HCT116 (cell line): ENCODE measurements at regions not wholly inside any gene's neighbourhood (a gene's known extent, or its start where the extent isn't known, plus 50 kb on each side); places are given as distances from the start of the nearest gene placed in this dataset.

ENCODE experiments used
- ATAC-seq: fragments of 200-7000 bp; cut with Tn5 transposase; 2 replicates; pipeline ENCODE4 v1.9.1; 2020; ENCODE audit warnings: mild to moderate bottlenecking, moderate library complexity
- BruUV-seq: library from RNA; stranded (reverse); fragments of 400-500 nt; replicated peaks from 2 replicates; lab custom pipeline; 2021; lab: Mats Ljungman, UMichigan
- CTCF ChIA-PET: fragments of 300-600 bp; sonication (Branson Sonifier 250); formaldehyde crosslinking; loops from one replicate; lab custom pipeline; 2021; ENCODE audit warnings: antibody characterized with exemption; lab: Charles Lee
- POLR2A ChIA-PET: fragments of 300-600, 350-600 bp; sonication (Branson Sonifier 250); formaldehyde crosslinking; loops from one replicate; lab custom pipeline; 2021; ENCODE audit warnings: antibody characterized with exemption; lab: Charles Lee
- RAD21 ChIA-PET, 2 experiments: fragments of 300-600 bp; sonication (Branson Sonifier 250); formaldehyde crosslinking; loops; one replicate each; lab custom pipeline; 2023; ENCODE audit warnings: low total read pairs in 2 of 2; ENCODE audit not compliant: uncharacterized antibody in 2 of 2, unreplicated experiment in 2 of 2, low non-redundant PET in 1 of 2; lab: Charles Lee
- DNase-seq: peaks from one replicate; pipeline ENCODE4 v3.0.0-alpha.2; 2010; ENCODE audit warnings: low read depth, low spot score
- H2AFZ ChIP-seq: fragments of 200-600 bp; shearing (Covaris generic), sonication (generic); 2 replicates; pipeline ENCODE4 v1.6.1; 2017; ENCODE audit warnings: low read depth, mixed run types, mixed read lengths, antibody characterized with exemption, low read length; ENCODE audit not compliant: poor library complexity, severe bottlenecking
- H3K27ac ChIP-seq: 2 replicates; pipeline ENCODE4 v1.5.1; 2012; ENCODE audit warnings: low read depth, low read length
- H3K27me3 ChIP-seq: fragments of 200-600 bp; sonication (generic); 2 replicates; pipeline ENCODE4 v1.6.1; 2016; ENCODE audit warnings: mixed run types, low read length, mixed read lengths; ENCODE audit not compliant: insufficient read depth
- H3K36me3 ChIP-seq, 2 experiments: fragments of 200-500 bp in 1 of 2; fragments of 200-600 bp in 1 of 2; sonication (Bioruptor generic) in 1 of 2; sonication (generic) in 1 of 2; 2 replicates each; pipeline versions ENCODE4 v1.5.1 to v1.6.1; 2014 to 2016; ENCODE audit warnings: low read length in 2 of 2, inconsistent platforms in 1 of 2, mixed read lengths in 1 of 2, mixed run types in 1 of 2; ENCODE audit not compliant: insufficient read depth in 2 of 2, control insufficient read depth in 1 of 2
- H3K4me1 ChIP-seq, 2 experiments: fragments of 200-600 bp in 1 of 2; sonication (generic) in 1 of 2; 2 replicates each; pipeline versions ENCODE4 v1.5.1 to v1.6.1; 2012 to 2017; ENCODE audit warnings: low read length in 2 of 2, inconsistent platforms in 1 of 2, mild to moderate bottlenecking in 1 of 2, mixed read lengths in 1 of 2, mixed run types in 1 of 2, moderate library complexity in 1 of 2; ENCODE audit not compliant: insufficient read depth in 2 of 2, control insufficient read depth in 1 of 2
- H3K4me2 ChIP-seq: fragments of 200-600 bp; sonication (generic); 2 replicates; pipeline ENCODE4 v1.6.1; 2017; ENCODE audit warnings: mixed run types, low read length, mixed read lengths
- H3K4me3 ChIP-seq, 2 experiments: fragments of 200-600 bp in 1 of 2; sonication (generic) in 1 of 2; replicated peaks in 1 of 2; 2 replicates each; pipeline ENCODE4 v1.5.1; 2011 to 2016; ENCODE audit warnings: low read length in 2 of 2, control low read depth in 1 of 2, low read depth in 1 of 2, mild to moderate bottlenecking in 1 of 2, mixed read lengths in 1 of 2, mixed run types in 1 of 2
- H3K79me2 ChIP-seq: fragments of 200-600 bp; sonication (generic); 2 replicates; pipeline ENCODE4 v1.6.1; 2017; ENCODE audit warnings: mild to moderate bottlenecking, mixed run types, low read length, moderate library complexity, mixed read lengths; ENCODE audit not compliant: insufficient read depth
- H3K9ac ChIP-seq: fragments of 200-600 bp; sonication (generic); 2 replicates; pipeline ENCODE4 v1.6.1; 2016; ENCODE audit warnings: low read length, mixed read lengths
- H3K9me2 ChIP-seq: fragments of 200-600 bp; sonication (generic), shearing (Covaris generic); 2 replicates; pipeline ENCODE4 v1.6.1; 2017; ENCODE audit warnings: mixed run types, mild to moderate bottlenecking, moderate library complexity; ENCODE audit not compliant: insufficient read depth
- H3K9me3 ChIP-seq, 2 experiments: fragments of 200-500 bp in 1 of 2; fragments of 200-600 bp in 1 of 2; sonication (Bioruptor generic) in 1 of 2; sonication (generic) in 1 of 2; 2 replicates each; pipeline ENCODE4 v1.6.1; 2014 to 2017; ENCODE audit warnings: low read length in 2 of 2, mixed read lengths in 2 of 2, inconsistent platforms in 1 of 2, low read depth in 1 of 2, mild to moderate bottlenecking in 1 of 2, mixed run types in 1 of 2, moderate library complexity in 1 of 2; ENCODE audit not compliant: control insufficient read depth in 1 of 2, insufficient read depth in 1 of 2
- H4K20me1 ChIP-seq: fragments of 200-600 bp; sonication (generic), shearing (Covaris generic); 2 replicates; pipeline ENCODE4 v1.6.1; 2017; ENCODE audit warnings: mixed run types, mild to moderate bottlenecking, moderate library complexity; ENCODE audit not compliant: insufficient read depth
- ATF3 ChIP-seq: IDR thresholded peaks from 2 replicates; pipeline ENCODE4 v1.6.1; 2012
- CBX3 ChIP-seq: IDR thresholded peaks from 2 replicates; pipeline ENCODE4 v1.6.1; 2012; ENCODE audit warnings: low read depth
- ELF1 ChIP-seq: IDR thresholded peaks from 2 replicates; pipeline ENCODE4 v1.6.1; 2012; ENCODE audit warnings: low read depth, borderline replicate concordance
- EZH2 ChIP-seq: fragments of 200-600 bp; sonication (generic); IDR thresholded peaks from 2 replicates; pipeline ENCODE4 v1.6.1; 2017; ENCODE audit warnings: antibody characterized with exemption, mixed run types
- EZH2phosphoT487 ChIP-seq: fragments of 200-600 bp; IDR thresholded peaks from 2 replicates; pipeline ENCODE4 v1.6.1; 2018; ENCODE audit warnings: antibody characterized with exemption, borderline replicate concordance
- FOSL1 ChIP-seq: IDR thresholded peaks from 2 replicates; pipeline ENCODE4 v1.6.1; 2012; ENCODE audit warnings: low read depth
- POLR2A ChIP-seq: IDR thresholded peaks from 2 replicates; pipeline ENCODE4 v1.7.0; 2011; ENCODE audit warnings: borderline replicate concordance; ENCODE audit not compliant: insufficient read depth, insufficient read length; ENCODE audit errors: extremely low read depth
- POLR2AphosphoS5 ChIP-seq: IDR thresholded peaks from 2 replicates; pipeline ENCODE4 v1.6.1; 2011; ENCODE audit warnings: mild to moderate bottlenecking, low read depth, low read length, moderate library complexity
- RAD21 ChIP-seq: IDR thresholded peaks from 2 replicates; pipeline ENCODE4 v1.6.1; 2012; ENCODE audit warnings: low read depth, mild to moderate bottlenecking
- SIN3A ChIP-seq: IDR thresholded peaks from 2 replicates; pipeline ENCODE4 v1.6.1; 2012; ENCODE audit warnings: low read depth
- SP1 ChIP-seq: IDR thresholded peaks from 2 replicates; pipeline ENCODE4 v1.6.1; 2012; ENCODE audit warnings: low read depth
- SRF ChIP-seq: IDR thresholded peaks from 2 replicates; pipeline ENCODE4 v1.6.1; 2012; ENCODE audit warnings: low read depth
- TCF7L2 ChIP-seq: IDR thresholded peaks from 2 replicates; pipeline ENCODE4 v1.7.0; 2011; ENCODE audit warnings: borderline replicate concordance, inconsistent platforms; ENCODE audit not compliant: insufficient read depth, insufficient read length; ENCODE audit errors: extremely low read depth
- ZBTB33 ChIP-seq: IDR thresholded peaks from 2 replicates; pipeline ENCODE4 v1.6.1; 2011; ENCODE audit warnings: mild to moderate bottlenecking, low read length, moderate library complexity; ENCODE audit not compliant: insufficient replicate concordance; ENCODE audit errors: extremely low read depth
- ZNF274 ChIP-seq: fragments of 200-500 bp; sonication (Bioruptor generic); IDR thresholded peaks from 2 replicates; pipeline ENCODE4 v1.6.1; 2014; ENCODE audit warnings: mild to moderate bottlenecking, low read depth, low read length, inconsistent platforms
- intact Hi-C: fragments of 100-400 bp; cut with micrococcal nuclease; formaldehyde crosslinking; loops from 2 replicates; pipeline ENCODE4 v1.10.0; 2022
- TF ChIP-seq, protein P1 (sequence below), 3 experiments: fragments of 200-600 bp in 1 of 3; sonication (generic) in 1 of 3; IDR thresholded peaks in 2 of 3; conservative IDR thresholded peaks in 1 of 3; 2 replicates each; pipeline ENCODE4 v1.5.1; 2012 to 2017; ENCODE audit warnings: low read depth in 2 of 3, low read length in 2 of 3, antibody characterized with exemption in 1 of 3, borderline replicate concordance in 1 of 3, control low read depth in 1 of 3, mild to moderate bottlenecking in 1 of 3, mixed read lengths in 1 of 3, mixed run types in 1 of 3, moderate library complexity in 1 of 3; ENCODE audit not compliant: insufficient read depth in 1 of 3
- TF ChIP-seq, protein P2 (sequence below): IDR thresholded peaks from 2 replicates; pipeline ENCODE4 v1.6.1; 2012
- TF ChIP-seq, protein P3 (sequence below): IDR thresholded peaks from 2 replicates; pipeline ENCODE4 v1.6.1; 2012; ENCODE audit warnings: low read depth

DNA sequence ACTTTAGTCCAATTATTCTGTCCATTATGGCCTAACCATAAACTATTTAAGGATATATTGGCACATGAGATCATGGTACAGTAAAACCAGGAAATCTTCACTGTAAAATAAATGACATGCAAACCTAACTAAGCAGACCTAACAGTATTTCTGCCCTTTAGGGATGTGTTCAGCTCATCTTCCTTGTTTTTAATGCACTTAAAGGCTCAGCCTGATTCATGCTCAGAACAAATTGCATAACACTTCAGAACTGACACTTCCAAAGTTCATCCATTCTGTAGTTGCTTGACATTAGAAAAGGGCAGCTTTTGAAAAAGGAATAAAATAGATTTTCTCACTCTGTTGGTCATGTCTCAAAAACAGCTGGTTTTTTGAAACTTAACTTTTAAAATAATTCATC is 708.5 kb downstream of the C12orf50 start:
- no TSS peak for BruUV-seq
- DNase-seq: no peak
- H3K27me3 ChIP-seq: no peaks in the 10 kb centered on the region
- ChIA-PET RAD21 (no interaction called here), CTCF (no interaction called here), POLR2A (no interaction called here)
- no peaks in the 10 kb centered on the region for H4K20me1 ChIP-seq
- no peak overlapping the region for H3K4me2 ChIP-seq
- no peak overlapping the region for H3K27ac ChIP-seq
- TF ChIP-seq TCF7L2 (no peak), SIN3A (no peak), EZH2 (no peak), POLR2AphosphoS5 (no peak), ATF3 (no peak), SRF (no peak), EZH2phosphoT487 (no peak), ZNF274 (no peak), FOSL1 (no peak), ELF1 (no peak), SP1 (no peak), CBX3 (no peak), POLR2A (no peak), RAD21 (no peak), ZBTB33 (no peak)
- TF ChIP-seq, protein P1, sequence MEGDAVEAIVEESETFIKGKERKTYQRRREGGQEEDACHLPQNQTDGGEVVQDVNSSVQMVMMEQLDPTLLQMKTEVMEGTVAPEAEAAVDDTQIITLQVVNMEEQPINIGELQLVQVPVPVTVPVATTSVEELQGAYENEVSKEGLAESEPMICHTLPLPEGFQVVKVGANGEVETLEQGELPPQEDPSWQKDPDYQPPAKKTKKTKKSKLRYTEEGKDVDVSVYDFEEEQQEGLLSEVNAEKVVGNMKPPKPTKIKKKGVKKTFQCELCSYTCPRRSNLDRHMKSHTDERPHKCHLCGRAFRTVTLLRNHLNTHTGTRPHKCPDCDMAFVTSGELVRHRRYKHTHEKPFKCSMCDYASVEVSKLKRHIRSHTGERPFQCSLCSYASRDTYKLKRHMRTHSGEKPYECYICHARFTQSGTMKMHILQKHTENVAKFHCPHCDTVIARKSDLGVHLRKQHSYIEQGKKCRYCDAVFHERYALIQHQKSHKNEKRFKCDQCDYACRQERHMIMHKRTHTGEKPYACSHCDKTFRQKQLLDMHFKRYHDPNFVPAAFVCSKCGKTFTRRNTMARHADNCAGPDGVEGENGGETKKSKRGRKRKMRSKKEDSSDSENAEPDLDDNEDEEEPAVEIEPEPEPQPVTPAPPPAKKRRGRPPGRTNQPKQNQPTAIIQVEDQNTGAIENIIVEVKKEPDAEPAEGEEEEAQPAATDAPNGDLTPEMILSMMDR (IDR thresholded peaks at IDR 0.05 in 2 of 3, conservative IDR thresholded peaks at IDR 0.05 in 1 of 3; ENCODE audit: borderline replicate concordance in 1 of 3, insufficient read depth in 1 of 3, low read depth in 2 of 3, low read length in 2 of 3): no peak
- TF ChIP-seq, protein P2, sequence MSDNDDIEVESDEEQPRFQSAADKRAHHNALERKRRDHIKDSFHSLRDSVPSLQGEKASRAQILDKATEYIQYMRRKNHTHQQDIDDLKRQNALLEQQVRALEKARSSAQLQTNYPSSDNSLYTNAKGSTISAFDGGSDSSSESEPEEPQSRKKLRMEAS: no peak
- TF ChIP-seq, protein P3, sequence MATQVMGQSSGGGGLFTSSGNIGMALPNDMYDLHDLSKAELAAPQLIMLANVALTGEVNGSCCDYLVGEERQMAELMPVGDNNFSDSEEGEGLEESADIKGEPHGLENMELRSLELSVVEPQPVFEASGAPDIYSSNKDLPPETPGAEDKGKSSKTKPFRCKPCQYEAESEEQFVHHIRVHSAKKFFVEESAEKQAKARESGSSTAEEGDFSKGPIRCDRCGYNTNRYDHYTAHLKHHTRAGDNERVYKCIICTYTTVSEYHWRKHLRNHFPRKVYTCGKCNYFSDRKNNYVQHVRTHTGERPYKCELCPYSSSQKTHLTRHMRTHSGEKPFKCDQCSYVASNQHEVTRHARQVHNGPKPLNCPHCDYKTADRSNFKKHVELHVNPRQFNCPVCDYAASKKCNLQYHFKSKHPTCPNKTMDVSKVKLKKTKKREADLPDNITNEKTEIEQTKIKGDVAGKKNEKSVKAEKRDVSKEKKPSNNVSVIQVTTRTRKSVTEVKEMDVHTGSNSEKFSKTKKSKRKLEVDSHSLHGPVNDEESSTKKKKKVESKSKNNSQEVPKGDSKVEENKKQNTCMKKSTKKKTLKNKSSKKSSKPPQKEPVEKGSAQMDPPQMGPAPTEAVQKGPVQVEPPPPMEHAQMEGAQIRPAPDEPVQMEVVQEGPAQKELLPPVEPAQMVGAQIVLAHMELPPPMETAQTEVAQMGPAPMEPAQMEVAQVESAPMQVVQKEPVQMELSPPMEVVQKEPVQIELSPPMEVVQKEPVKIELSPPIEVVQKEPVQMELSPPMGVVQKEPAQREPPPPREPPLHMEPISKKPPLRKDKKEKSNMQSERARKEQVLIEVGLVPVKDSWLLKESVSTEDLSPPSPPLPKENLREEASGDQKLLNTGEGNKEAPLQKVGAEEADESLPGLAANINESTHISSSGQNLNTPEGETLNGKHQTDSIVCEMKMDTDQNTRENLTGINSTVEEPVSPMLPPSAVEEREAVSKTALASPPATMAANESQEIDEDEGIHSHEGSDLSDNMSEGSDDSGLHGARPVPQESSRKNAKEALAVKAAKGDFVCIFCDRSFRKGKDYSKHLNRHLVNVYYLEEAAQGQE: no peak
- no peaks in the 10 kb centered on the region for H3K9me3 ChIP-seq
- H3K79me2 ChIP-seq: no peaks in the 10 kb centered on the region
- no peak overlapping the region for H3K4me3 ChIP-seq
- H3K4me1 ChIP-seq: no peaks in the 10 kb centered on the region
- no peaks in the 10 kb centered on the region for H3K9me2 ChIP-seq
- H2AFZ ChIP-seq: no peak overlapping the region
- intact Hi-C loops: no loop called here
- H3K9ac ChIP-seq: no peak overlapping the region
- no peaks in the 10 kb centered on the region for H3K36me3 ChIP-seq
- no peak for ATAC-seq
